Small intestine (tissue), 7 donors: ENCODE measurements at regions not wholly inside any gene's neighbourhood (a gene's known extent, or its start where the extent isn't known, plus 50 kb on each side); places are given as distances from the start of the nearest gene placed in this dataset.

Experiments
- DNase-seq, 2 donors: peaks; one replicate each; pipeline versions ENCODE4 v3.0.0 to v3.0.0-alpha.2; 2013
- FAIRE-seq: peaks from 2 replicates; lab custom pipeline; 2012; peaks lifted over from hg19 to GRCh38; lab: Jason Lieb, UNC
- H3K27ac ChIP-seq, 3 donors: one replicate each; pipeline ENCODE4 v1.5.1; 2013; ENCODE audit warnings: low read length in 2 of 3, mild to moderate bottlenecking in 2 of 3, control low read depth in 1 of 3, inconsistent platforms in 1 of 3, low read depth in 1 of 3, moderate library complexity in 1 of 3
- H3K27me3 ChIP-seq, 3 donors: one replicate each; pipeline ENCODE4 v1.6.1; 2013; ENCODE audit warnings: low read length in 3 of 3, inconsistent platforms in 1 of 3; ENCODE audit not compliant: control insufficient read depth in 3 of 3, insufficient read depth in 3 of 3
- H3K36me3 ChIP-seq, 3 donors: one replicate each; pipeline ENCODE4 v1.6.1; 2013; ENCODE audit warnings: low read length in 3 of 3, inconsistent platforms in 1 of 3, low read depth in 1 of 3, mild to moderate bottlenecking in 1 of 3, moderate library complexity in 1 of 3; ENCODE audit not compliant: control insufficient read depth in 3 of 3, insufficient read depth in 2 of 3
- H3K4me1 ChIP-seq, 3 donors: one replicate each; pipeline ENCODE4 v1.6.1; 2013; ENCODE audit warnings: low read length in 2 of 3, inconsistent platforms in 1 of 3, low read depth in 1 of 3, mild to moderate bottlenecking in 1 of 3, moderate library complexity in 1 of 3; ENCODE audit not compliant: control insufficient read depth in 3 of 3, insufficient read depth in 2 of 3
- H3K4me3 ChIP-seq, 3 donors: one replicate each; pipeline ENCODE4 v1.5.1; 2013; ENCODE audit warnings: low read length in 3 of 3, control low read depth in 1 of 3, inconsistent platforms in 1 of 3, low read depth in 1 of 3, mild to moderate bottlenecking in 1 of 3, moderate library complexity in 1 of 3
- H3K9me3 ChIP-seq, 2 donors: one replicate each; pipeline ENCODE4 v1.6.1; 2013; ENCODE audit warnings: low read depth in 1 of 2, low read length in 1 of 2; ENCODE audit not compliant: control insufficient read depth in 2 of 2, insufficient read depth in 1 of 2
- WGBS, 3 donors: extraction: QIAGEN DNeasy Blood & Tissue Kit; methylation state at CpG; one replicate each; pipeline ENCODE4 v1.1.7; 2013; 5-methylcytosine and 5-hydroxymethylcytosine counted together
- donor health status: healthy with polysubstance abuse.
- donor health status: control.
- donor health status: control.
- donor health status: Bipolar disorder and iron deficiency.
- donor health status: healthy.

DNA sequence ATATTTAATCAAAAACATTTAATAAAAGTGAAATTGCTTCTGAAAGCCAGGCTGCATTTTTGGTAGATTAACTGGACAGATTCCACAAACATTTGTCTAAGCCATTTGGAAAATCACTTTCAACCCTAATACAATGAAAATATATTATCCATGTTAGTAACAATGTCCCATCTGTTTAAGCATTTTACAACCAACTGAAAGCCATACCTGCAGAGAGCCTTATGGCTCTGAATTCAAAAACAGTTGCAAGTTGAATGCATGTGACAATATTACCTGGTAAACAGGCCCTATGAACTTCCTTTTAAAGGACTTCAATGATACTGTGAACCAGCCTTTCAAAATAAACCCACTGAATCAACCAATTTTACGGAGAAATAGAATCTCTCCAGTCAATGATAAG is 468.1 kb downstream of the BTG1 start:
- H3K27me3 ChIP-seq = no peaks in the 10 kb centered on the region
- H3K9me3 ChIP-seq = no peaks in the 10 kb centered on the region
- no peak for FAIRE-seq
- no peak overlapping the region for H3K27ac ChIP-seq
- no peaks in the 10 kb centered on the region for H3K36me3 ChIP-seq
- peaks cover 0 to 2% (median 0%) of the 10 kb centered on the region in 3 donors for H3K4me1 ChIP-seq
- DNase-seq = no peak
- 92 to 99% (median 97%) methylated on average over 1 of the region's 1 CpG for WGBS, 3 donors
- no peak overlapping the region for H3K4me3 ChIP-seq

DNA sequence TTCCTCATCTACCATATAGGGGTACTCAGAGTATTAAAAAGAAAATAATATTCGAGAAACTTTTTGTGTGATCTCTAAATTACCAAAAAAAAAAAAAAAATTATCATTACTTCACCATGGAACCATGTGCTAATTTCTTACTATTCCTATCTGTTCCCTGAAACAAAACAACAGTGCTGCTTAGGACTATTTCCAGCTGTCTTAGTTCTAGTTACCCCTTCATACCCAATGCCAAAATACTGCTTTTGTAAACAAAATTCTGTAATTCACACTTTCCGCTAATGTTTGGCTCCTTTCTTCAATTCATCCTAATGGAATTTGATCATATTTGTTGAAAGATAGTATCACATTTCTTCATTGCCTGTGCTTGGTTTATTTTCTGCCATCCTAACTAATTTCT is 470.2 kb downstream of the BTG1 start:
- FAIRE-seq = no peak

GRCh38 chr12:91672130-91672529 is 473.5 kb downstream of the BTG1 start:
- 29 to 39% (median 31%) methylated on average over 1 of the region's 1 CpG for WGBS, 3 donors
- Histone ChIP-seq H3K36me3 (no peaks in the 10 kb centered on the region), H3K4me3 (no peak overlapping the region), H3K9me3 (no peaks in the 10 kb centered on the region), H3K27ac (no peak overlapping the region), H3K27me3 (no peaks in the 10 kb centered on the region), H3K4me1 (peaks cover 2 to 6% (median 3%) of the 10 kb centered on the region in 3 donors)
- DNase-seq = no peak
- FAIRE-seq = no peak

More for the DNA sequence above, 470.2 kb downstream of the BTG1 start:
- peaks cover 0 to 3% (median 0%) of the 10 kb centered on the region in 3 donors for H3K4me1 ChIP-seq
- H3K4me3 ChIP-seq = no peak overlapping the region
- no peaks in the 10 kb centered on the region for H3K36me3 ChIP-seq
- no peak overlapping the region for H3K27ac ChIP-seq
- WGBS, 3 donors = 81 to 91% (median 89%) methylated on average over 2 of the region's 2 CpGs
- H3K27me3 ChIP-seq = no peaks in the 10 kb centered on the region
- H3K9me3 ChIP-seq = no peaks in the 10 kb centered on the region
- no peak for DNase-seq

DNA sequence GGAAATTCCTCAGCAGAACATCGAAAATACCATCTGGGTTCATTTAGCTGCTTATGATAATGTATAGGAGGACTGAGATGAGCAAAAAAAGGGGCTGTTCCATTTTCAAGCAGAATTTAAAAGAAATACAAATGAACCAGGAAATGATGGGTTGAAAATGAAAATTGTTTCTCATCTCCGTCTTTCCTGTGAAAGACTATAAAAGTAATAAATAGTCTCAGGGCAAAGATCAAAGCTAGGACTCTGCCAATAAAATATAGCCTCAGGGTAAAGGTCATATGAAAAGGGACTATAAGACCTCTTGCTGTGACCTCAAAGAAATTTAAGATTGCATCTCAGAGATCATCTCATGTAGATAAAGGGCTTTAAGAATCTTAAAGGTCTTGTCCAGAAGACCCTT is 478.0 kb downstream of the BTG1 start:
- H3K9me3 ChIP-seq = no peaks in the 10 kb centered on the region
- peaks cover 3 to 6% (median 5%) of the 10 kb centered on the region in 3 donors for H3K4me1 ChIP-seq
- no peaks in the 10 kb centered on the region for H3K36me3 ChIP-seq
- WGBS, 3 donors = 14 to 54% (median 37%) methylated on average over 2 of the region's 2 CpGs
- H3K27me3 ChIP-seq = no peaks in the 10 kb centered on the region
- FAIRE-seq (no peak), DNase-seq (peak; percentile 69 to 79)
- no peak overlapping the region for H3K4me3 ChIP-seq
- H3K27ac ChIP-seq = peak overlapping the region in 2 of 3 donors; percentile 48 to 55

DNA sequence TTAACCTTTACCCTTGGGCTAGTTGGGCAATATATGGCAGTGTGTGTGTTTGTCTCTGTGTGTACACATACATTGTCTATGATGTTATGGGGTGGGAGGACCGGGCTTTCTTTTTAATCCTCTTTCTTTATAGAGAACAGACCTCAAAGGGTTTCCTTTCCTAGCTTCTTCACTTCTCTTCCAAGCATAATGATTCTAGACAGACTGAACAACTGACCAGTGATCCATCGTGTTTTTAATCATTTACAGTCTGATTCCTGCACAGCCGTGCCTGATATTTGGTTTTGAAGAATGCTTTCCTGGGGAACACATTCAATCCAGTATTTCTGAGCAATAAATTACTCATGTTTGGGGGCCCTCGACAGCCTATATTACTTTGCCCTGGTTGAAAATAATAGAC is 481.1 kb upstream of the DCN start:
- FAIRE-seq (no peak), DNase-seq (no peak)
- no peaks in the 10 kb centered on the region for H3K36me3 ChIP-seq
- H3K27me3 ChIP-seq = no peaks in the 10 kb centered on the region
- H3K4me1 ChIP-seq = peaks cover 0 to 6% (median 5%) of the 10 kb centered on the region in 3 donors
- H3K9me3 ChIP-seq = no peaks in the 10 kb centered on the region
- WGBS, 3 donors = 70 to 77% (median 76%) methylated on average over 4 of the region's 4 CpGs
- H3K27ac ChIP-seq = no peak overlapping the region
- no peak overlapping the region for H3K4me3 ChIP-seq

DNA sequence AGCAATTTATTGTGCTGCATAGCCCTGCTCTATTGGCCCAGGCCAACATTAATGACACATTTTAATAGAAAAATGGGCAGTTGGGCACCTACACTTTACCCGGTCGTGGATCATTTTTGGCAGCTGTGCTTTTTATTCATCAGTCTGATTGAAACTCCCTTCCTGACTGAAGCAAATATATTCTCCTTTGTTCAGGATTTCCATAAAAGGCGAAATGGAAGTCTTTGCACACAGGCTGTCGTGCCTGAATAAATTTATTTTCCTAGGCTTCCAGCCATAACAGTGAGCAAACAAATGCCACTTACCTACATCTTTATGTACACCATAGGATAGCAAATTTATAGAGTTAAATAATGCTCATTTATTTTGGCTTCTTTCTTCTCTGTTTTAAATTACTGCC is 480.7 kb upstream of the DCN start:
- Histone ChIP-seq H3K4me3 (no peak overlapping the region), H3K4me1 (peaks cover 0 to 6% (median 5%) of the 10 kb centered on the region in 3 donors), H3K36me3 (no peaks in the 10 kb centered on the region), H3K27me3 (no peaks in the 10 kb centered on the region), H3K27ac (no peak overlapping the region), H3K9me3 (no peaks in the 10 kb centered on the region)
- DNase-seq (no peak), FAIRE-seq (no peak)
- 71 to 87% (median 83%) methylated on average over 4 of the region's 4 CpGs for WGBS, 3 donors

DNA sequence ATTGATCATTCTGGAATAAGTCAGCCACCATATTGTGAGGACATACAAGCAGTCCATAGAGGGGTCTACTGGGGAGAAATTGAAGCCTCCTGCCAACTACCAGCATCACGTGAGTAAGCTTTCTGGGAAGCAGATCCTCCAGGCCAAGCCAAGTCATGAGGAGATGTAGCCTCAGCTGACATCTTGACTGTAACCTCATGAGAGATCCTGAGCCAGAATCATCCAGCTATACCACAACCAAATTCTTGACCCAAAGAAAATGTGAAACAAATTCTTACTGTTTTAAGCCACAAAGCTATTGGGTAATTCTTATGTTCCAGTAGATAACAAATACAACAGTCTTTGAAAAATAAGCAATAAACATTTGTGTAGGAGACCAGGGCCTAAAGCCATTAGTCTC is 479.4 kb upstream of the DCN start:
- no peak for DNase-seq
- H3K4me3 ChIP-seq = no peak overlapping the region
- H3K36me3 ChIP-seq = no peaks in the 10 kb centered on the region
- no peak overlapping the region for H3K27ac ChIP-seq
- 69 to 92% (median 81%) methylated on average over 1 of the region's 1 CpG for WGBS, 3 donors
- H3K4me1 ChIP-seq = peaks cover 0 to 2% (median 0%) of the 10 kb centered on the region in 3 donors
- FAIRE-seq = no peak
- no peaks in the 10 kb centered on the region for H3K27me3 ChIP-seq
- H3K9me3 ChIP-seq = no peaks in the 10 kb centered on the region

GRCh38 chr12:91657032-91657431 is 474.4 kb upstream of the DCN start:
- Histone ChIP-seq H3K4me1 (no peaks in the 10 kb centered on the region), H3K27me3 (no peaks in the 10 kb centered on the region), H3K4me3 (no peak overlapping the region), H3K36me3 (no peaks in the 10 kb centered on the region), H3K27ac (no peak overlapping the region), H3K9me3 (no peaks in the 10 kb centered on the region)
- FAIRE-seq (no peak), DNase-seq (no peak)
- 75 to 83% (median 79%) methylated on average over 3 of the region's 3 CpGs for WGBS, 3 donors

DNA sequence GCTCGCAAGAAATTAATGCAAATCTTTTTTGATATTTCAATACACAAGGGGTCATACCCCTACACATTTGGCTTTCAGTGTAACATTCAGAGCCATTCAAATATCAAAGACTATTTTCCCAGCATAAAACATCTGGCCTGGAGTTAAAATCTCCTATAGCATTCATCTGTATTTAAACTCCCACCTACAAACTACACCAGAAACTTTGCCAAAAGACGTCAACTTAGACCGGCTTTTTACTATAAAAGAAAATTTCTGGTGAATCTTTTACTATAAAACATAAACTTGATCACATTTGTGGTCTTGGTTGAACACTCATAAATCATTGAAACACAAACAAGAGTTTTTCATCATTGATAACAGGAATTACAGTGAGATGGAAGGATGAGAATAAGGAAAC is 473.3 kb upstream of the DCN start:
- H3K4me3 ChIP-seq = no peak overlapping the region
- no peaks in the 10 kb centered on the region for H3K4me1 ChIP-seq
- 92 to 96% (median 96%) methylated on average over 3 of the region's 3 CpGs for WGBS, 3 donors
- H3K36me3 ChIP-seq = no peaks in the 10 kb centered on the region
- H3K9me3 ChIP-seq = no peaks in the 10 kb centered on the region
- no peak overlapping the region for H3K27ac ChIP-seq
- FAIRE-seq = no peak
- H3K27me3 ChIP-seq = no peaks in the 10 kb centered on the region
- DNase-seq = no peak
